ENCODE measurements at regions not wholly inside any gene's neighbourhood (a gene's known extent, or its start where the extent isn't known, plus 50 kb on each side); places are given as distances from the start of the nearest gene placed in this dataset.

- Histone ChIP-seq H3K9ac (ENCODE audit: insufficient read length) (no peak overlapping the region), H3K9me3 (ENCODE audit: low read depth, low read length) (no peaks in the 10 kb centered on the region), H3K27ac (no peak overlapping the region), H3K36me3 (ENCODE audit: insufficient read depth, low read length) (no peaks in the 10 kb centered on the region), H3K4me3 (no peak overlapping the region)
- no peak for TF ChIP-seq POLR2AphosphoS5 (IDR thresholded peaks at IDR 0.05; ENCODE audit: borderline replicate concordance, low read depth, low read length)
- no peak for TF ChIP-seq EZH2 (IDR thresholded peaks at IDR 0.05)
- no peak for TF ChIP-seq FOXP2 (optimal IDR thresholded peaks at IDR 0.05; ENCODE audit: control extremely low read depth, extremely low read length, insufficient read depth)
- no peak for DNase-seq (ENCODE audit: low read depth, low spot score)
Observed at GRCh38 chr10:111177379-111177778, 100.5 kb downstream of the ADRA2A start.

GRCh38 chr10:111179514-111179913 is 102.7 kb downstream of the ADRA2A start:
- Histone ChIP-seq H3K9me3 (ENCODE audit: low read depth, low read length) (no peaks in the 10 kb centered on the region), H3K27ac (no peak overlapping the region), H3K36me3 (ENCODE audit: insufficient read depth, low read length) (no peaks in the 10 kb centered on the region), H3K4me3 (no peak overlapping the region), H3K9ac (ENCODE audit: insufficient read length) (no peak overlapping the region)
- no peak for DNase-seq (ENCODE audit: low read depth, low spot score)
- TF ChIP-seq EZH2 (IDR thresholded peaks at IDR 0.05) (no peak), POLR2AphosphoS5 (IDR thresholded peaks at IDR 0.05; ENCODE audit: borderline replicate concordance, low read depth, low read length) (no peak), FOXP2 (optimal IDR thresholded peaks at IDR 0.05; ENCODE audit: control extremely low read depth, extremely low read length, insufficient read depth) (no peak)

- no peak overlapping the region for H3K9ac ChIP-seq (ENCODE audit: insufficient read length)
- no peak overlapping the region for H3K27ac ChIP-seq
- TF ChIP-seq FOXP2 (optimal IDR thresholded peaks at IDR 0.05; ENCODE audit: control extremely low read depth, extremely low read length, insufficient read depth) (no peak), EZH2 (IDR thresholded peaks at IDR 0.05) (no peak), POLR2AphosphoS5 (IDR thresholded peaks at IDR 0.05; ENCODE audit: borderline replicate concordance, low read depth, low read length) (no peak)
- no peak overlapping the region for H3K4me3 ChIP-seq
- no peaks in the 10 kb centered on the region for H3K36me3 ChIP-seq (ENCODE audit: insufficient read depth, low read length)
- DNase-seq (ENCODE audit: low read depth, low spot score): no peak
- H3K9me3 ChIP-seq (ENCODE audit: low read depth, low read length): no peaks in the 10 kb centered on the region
Observed at GRCh38 chr10:111186358-111186757, 109.5 kb downstream of the ADRA2A start.

- H3K4me3 ChIP-seq: no peak overlapping the region
- H3K27ac ChIP-seq: no peak overlapping the region
- no peaks in the 10 kb centered on the region for H3K9me3 ChIP-seq (ENCODE audit: low read depth, low read length)
- TF ChIP-seq FOXP2 (optimal IDR thresholded peaks at IDR 0.05; ENCODE audit: control extremely low read depth, extremely low read length, insufficient read depth) (no peak), POLR2AphosphoS5 (IDR thresholded peaks at IDR 0.05; ENCODE audit: borderline replicate concordance, low read depth, low read length) (no peak), EZH2 (IDR thresholded peaks at IDR 0.05) (no peak)
- DNase-seq (ENCODE audit: low read depth, low spot score): no peak
- H3K9ac ChIP-seq (ENCODE audit: insufficient read length): no peak overlapping the region
- H3K36me3 ChIP-seq (ENCODE audit: insufficient read depth, low read length): no peaks in the 10 kb centered on the region
Observed at GRCh38 chr10:111187096-111187495, 110.3 kb downstream of the ADRA2A start.

- H3K36me3 ChIP-seq (ENCODE audit: insufficient read depth, low read length): no peaks in the 10 kb centered on the region
- H3K9ac ChIP-seq (ENCODE audit: insufficient read length): no peak overlapping the region
- no peaks in the 10 kb centered on the region for H3K9me3 ChIP-seq (ENCODE audit: low read depth, low read length)
- no peak overlapping the region for H3K4me3 ChIP-seq
- H3K27ac ChIP-seq: no peak overlapping the region
- TF ChIP-seq POLR2AphosphoS5 (IDR thresholded peaks at IDR 0.05; ENCODE audit: borderline replicate concordance, low read depth, low read length) (no peak), FOXP2 (optimal IDR thresholded peaks at IDR 0.05; ENCODE audit: control extremely low read depth, extremely low read length, insufficient read depth) (no peak), EZH2 (IDR thresholded peaks at IDR 0.05) (no peak)
- no peak for DNase-seq (ENCODE audit: low read depth, low spot score)
Observed at GRCh38 chr10:111199587-111199986, 122.8 kb downstream of the ADRA2A start.

- no peaks in the 10 kb centered on the region for H3K36me3 ChIP-seq (ENCODE audit: insufficient read depth, low read length)
- no peaks in the 10 kb centered on the region for H3K9me3 ChIP-seq (ENCODE audit: low read depth, low read length)
- DNase-seq (ENCODE audit: low read depth, low spot score): no peak
- H3K9ac ChIP-seq (ENCODE audit: insufficient read length): no peak overlapping the region
- no peak overlapping the region for H3K4me3 ChIP-seq
- no peak overlapping the region for H3K27ac ChIP-seq
- TF ChIP-seq EZH2 (IDR thresholded peaks at IDR 0.05): no peak
- no peak for TF ChIP-seq FOXP2 (optimal IDR thresholded peaks at IDR 0.05; ENCODE audit: control extremely low read depth, extremely low read length, insufficient read depth)
- no peak for TF ChIP-seq POLR2AphosphoS5 (IDR thresholded peaks at IDR 0.05; ENCODE audit: borderline replicate concordance, low read depth, low read length)
Observed at GRCh38 chr10:111200505-111201186, 123.8 kb downstream of the ADRA2A start.

- no peak overlapping the region for H3K9ac ChIP-seq (ENCODE audit: insufficient read length)
- no peak overlapping the region for H3K4me3 ChIP-seq
- TF ChIP-seq EZH2 (IDR thresholded peaks at IDR 0.05): no peak
- no peak for TF ChIP-seq POLR2AphosphoS5 (IDR thresholded peaks at IDR 0.05; ENCODE audit: borderline replicate concordance, low read depth, low read length)
- no peak for TF ChIP-seq FOXP2 (optimal IDR thresholded peaks at IDR 0.05; ENCODE audit: control extremely low read depth, extremely low read length, insufficient read depth)
- H3K27ac ChIP-seq: no peak overlapping the region
- no peak for DNase-seq (ENCODE audit: low read depth, low spot score)
- H3K36me3 ChIP-seq (ENCODE audit: insufficient read depth, low read length): no peaks in the 10 kb centered on the region
- H3K9me3 ChIP-seq (ENCODE audit: low read depth, low read length): no peaks in the 10 kb centered on the region
Observed at GRCh38 chr10:111203615-111204014, 126.8 kb downstream of the ADRA2A start.

GRCh38 chr10:111204838-111205237 is 128.0 kb downstream of the ADRA2A start:
- no peak overlapping the region for H3K4me3 ChIP-seq
- H3K9ac ChIP-seq (ENCODE audit: insufficient read length): no peak overlapping the region
- no peak for DNase-seq (ENCODE audit: low read depth, low spot score)
- H3K9me3 ChIP-seq (ENCODE audit: low read depth, low read length): no peaks in the 10 kb centered on the region
- H3K27ac ChIP-seq: no peak overlapping the region
- H3K36me3 ChIP-seq (ENCODE audit: insufficient read depth, low read length): no peaks in the 10 kb centered on the region
- TF ChIP-seq EZH2 (IDR thresholded peaks at IDR 0.05) (no peak), POLR2AphosphoS5 (IDR thresholded peaks at IDR 0.05; ENCODE audit: borderline replicate concordance, low read depth, low read length) (no peak), FOXP2 (optimal IDR thresholded peaks at IDR 0.05; ENCODE audit: control extremely low read depth, extremely low read length, insufficient read depth) (no peak)

- no peak for DNase-seq (ENCODE audit: low read depth, low spot score)
- Histone ChIP-seq H3K9me3 (ENCODE audit: low read depth, low read length) (no peaks in the 10 kb centered on the region), H3K9ac (ENCODE audit: insufficient read length) (no peak overlapping the region), H3K27ac (no peak overlapping the region), H3K36me3 (ENCODE audit: insufficient read depth, low read length) (no peaks in the 10 kb centered on the region), H3K4me3 (no peak overlapping the region)
- no peak for TF ChIP-seq EZH2 (IDR thresholded peaks at IDR 0.05)
Observed at GRCh38 chr10:111206521-111206920, 129.7 kb downstream of the ADRA2A start.
